ENCODE measurements at regions not wholly inside any gene's neighbourhood (a gene's known extent, or its start where the extent isn't known, plus 50 kb on each side); places are given as distances from the start of the nearest gene placed in this dataset.

GRCh38 chr3:110178965-110179364, 841.6 kb upstream of the DPPA4 start:
- TF ChIP-seq CTCF (conservative IDR thresholded peaks at IDR 0.05), result no peak
- WGBS, 2 experiments (ENCODE audit: insufficient coverage in 1 of 2, insufficient read length in 1 of 2), result 60 to 79% methylated on average over 2 of the region's 2 CpGs
- Mint-ChIP-seq H3K27ac (no peak overlapping the region), H3K9me3 (no peaks in the 10 kb centered on the region), H3K27me3 (ENCODE audit: insufficient read depth) (no peaks in the 10 kb centered on the region), H3K4me3 (no peak overlapping the region), H3K4me1 (peaks cover 12% of the 10 kb centered on the region), H3K36me3 (ENCODE audit: low read depth) (no peaks in the 10 kb centered on the region)
- Histone ChIP-seq H3K9me3 (ENCODE audit: control insufficient read depth, low read length) (no peaks in the 10 kb centered on the region), H3K9ac (ENCODE audit: extremely low read depth, low read length, poor library complexity, severe bottlenecking) (no peak overlapping the region), H3K27ac (ENCODE audit: low read depth, low read length) (no peak overlapping the region), H3K4me3 (ENCODE audit: low read length) (no peak overlapping the region), H3K36me3 (ENCODE audit: control insufficient read depth, insufficient read depth, low read length) (no peaks in the 10 kb centered on the region), H3K4me1 (ENCODE audit: control insufficient read depth, insufficient read depth, low read length) (no peaks in the 10 kb centered on the region), H3K27me3 (ENCODE audit: control insufficient read depth, insufficient read depth, low read length, poor library complexity, severe bottlenecking) (no peaks in the 10 kb centered on the region)
- DNase-seq, result no peak

- no peak overlapping the region for H3K4me3 Mint-ChIP-seq
- Histone ChIP-seq H3K4me1 (ENCODE audit: control insufficient read depth, insufficient read depth, low read length) (no peaks in the 10 kb centered on the region), H3K36me3 (ENCODE audit: control insufficient read depth, insufficient read depth, low read length) (no peaks in the 10 kb centered on the region), H3K4me3 (ENCODE audit: low read length) (no peak overlapping the region), H3K9me3 (ENCODE audit: control insufficient read depth, low read length) (no peaks in the 10 kb centered on the region), H3K27me3 (ENCODE audit: control insufficient read depth, insufficient read depth, low read length, poor library complexity, severe bottlenecking) (no peaks in the 10 kb centered on the region), H3K9ac (ENCODE audit: extremely low read depth, low read length, poor library complexity, severe bottlenecking) (no peak overlapping the region), H3K27ac (ENCODE audit: low read depth, low read length) (no peak overlapping the region)
- no peaks in the 10 kb centered on the region for H3K9me3 Mint-ChIP-seq
- no peak overlapping the region for H3K27ac Mint-ChIP-seq
- peaks cover 12% of the 10 kb centered on the region for H3K4me1 Mint-ChIP-seq
- no peak for DNase-seq
- TF ChIP-seq CTCF (conservative IDR thresholded peaks at IDR 0.05), result no peak
- no peaks in the 10 kb centered on the region for H3K36me3 Mint-ChIP-seq (ENCODE audit: low read depth)
- no peaks in the 10 kb centered on the region for H3K27me3 Mint-ChIP-seq (ENCODE audit: insufficient read depth)
- WGBS, 2 experiments (ENCODE audit: insufficient coverage in 1 of 2, insufficient read length in 1 of 2), result 90 to 100% methylated on average over 1 to 4 of the region's 4 CpGs
Observed at GRCh38 chr3:110180733-110181132, 843.4 kb upstream of the DPPA4 start.

GRCh38 chr3:110181226-110181625, 843.9 kb upstream of the DPPA4 start:
- Histone ChIP-seq H3K4me3 (ENCODE audit: low read length) (no peak overlapping the region), H3K27me3 (ENCODE audit: control insufficient read depth, insufficient read depth, low read length, poor library complexity, severe bottlenecking) (no peaks in the 10 kb centered on the region), H3K9ac (ENCODE audit: extremely low read depth, low read length, poor library complexity, severe bottlenecking) (no peak overlapping the region), H3K27ac (ENCODE audit: low read depth, low read length) (no peak overlapping the region), H3K9me3 (ENCODE audit: control insufficient read depth, low read length) (no peaks in the 10 kb centered on the region), H3K36me3 (ENCODE audit: control insufficient read depth, insufficient read depth, low read length) (no peaks in the 10 kb centered on the region), H3K4me1 (ENCODE audit: control insufficient read depth, insufficient read depth, low read length) (no peaks in the 10 kb centered on the region)
- TF ChIP-seq CTCF (conservative IDR thresholded peaks at IDR 0.05), result no peak
- H3K4me1 Mint-ChIP-seq, result peaks cover 12% of the 10 kb centered on the region
- no peaks in the 10 kb centered on the region for H3K36me3 Mint-ChIP-seq (ENCODE audit: low read depth)
- no peak for DNase-seq
- no peak overlapping the region for H3K27ac Mint-ChIP-seq
- no peaks in the 10 kb centered on the region for H3K27me3 Mint-ChIP-seq (ENCODE audit: insufficient read depth)
- no peak overlapping the region for H3K4me3 Mint-ChIP-seq
- H3K9me3 Mint-ChIP-seq, result no peaks in the 10 kb centered on the region
- WGBS, 2 experiments (ENCODE audit: insufficient coverage in 1 of 2, insufficient read length in 1 of 2), result 90 to 100% methylated on average over 1 to 3 of the region's 3 CpGs

Data from endodermal cell (in vitro differentiated cells).